CD4-positive, CD25-positive, alpha-beta regulatory T cell (primary cell): ENCODE measurements at regions not wholly inside any gene's neighbourhood (a gene's known extent, or its start where the extent isn't known, plus 50 kb on each side); places are given as distances from the start of the nearest gene placed in this dataset.

ENCODE experiments used
- ATAC-seq, 2 donors: fragments of 150-1000 bp; cut with Tn5 transposase; one replicate each; pipeline ENCODE4 v1.10.0; 2021; ENCODE audit warnings: low read depth in 2 of 2, moderate number of reproducible peaks in 2 of 2, moderate library complexity in 1 of 2
- DNase-seq, 3 donors: peaks; one replicate each; pipeline versions ENCODE4 v3.0.0 to v3.0.0-alpha.2; 2012 to 2022; ENCODE audit warnings: mixed read lengths in 1 of 3
- H3K27ac ChIP-seq: one replicate; pipeline ENCODE4 v1.7.0; 2013; ENCODE audit warnings: mild to moderate bottlenecking, low read length; ENCODE audit not compliant: insufficient read depth, poor library complexity, severe bottlenecking
- H3K27me3 ChIP-seq: one replicate; pipeline ENCODE4 v1.7.0; 2013; ENCODE audit warnings: low read length; ENCODE audit not compliant: control insufficient read depth, insufficient read depth
- H3K36me3 ChIP-seq: one replicate; pipeline ENCODE4 v1.7.0; 2013; ENCODE audit warnings: mild to moderate bottlenecking, low read length, moderate library complexity; ENCODE audit not compliant: control insufficient read depth, insufficient read depth
- H3K4me1 ChIP-seq: 2 replicates; pipeline ENCODE4 v1.7.0; 2013; ENCODE audit warnings: mild to moderate bottlenecking, low read length; ENCODE audit not compliant: insufficient read depth, control insufficient read depth, poor library complexity, severe bottlenecking
- H3K4me3 ChIP-seq: one replicate; pipeline ENCODE4 v1.7.0; 2013; ENCODE audit warnings: low read depth, mild to moderate bottlenecking, low read length, moderate library complexity
- H3K9me3 ChIP-seq, 2 experiments: 1 replicate in 1 of 2; 2 replicates in 1 of 2; pipeline ENCODE4 v1.7.0; 2013; ENCODE audit warnings: low read length in 2 of 2, mild to moderate bottlenecking in 1 of 2, moderate library complexity in 1 of 2; ENCODE audit not compliant: control insufficient read depth in 2 of 2
- H3K27ac Mint-ChIP-seq, 3 donors: one replicate each; pipeline ENCODE4 v1.8.0; 2020 to 2022; ENCODE audit warnings: mild to moderate bottlenecking in 3 of 3, mixed read lengths in 3 of 3, moderate library complexity in 2 of 3
- H3K27me3 Mint-ChIP-seq: one replicate; pipeline ENCODE4 v1.8.0; 2022; ENCODE audit warnings: mild to moderate bottlenecking, mixed read lengths
- H3K36me3 Mint-ChIP-seq: one replicate; pipeline ENCODE4 v1.8.0; 2020; ENCODE audit warnings: mixed read lengths
- H3K4me1 Mint-ChIP-seq, 4 donors: one replicate each; pipeline ENCODE4 v1.8.0; 2020 to 2022; ENCODE audit warnings: mixed read lengths in 4 of 4, mild to moderate bottlenecking in 1 of 4
- H3K4me3 Mint-ChIP-seq, 4 donors: one replicate each; pipeline ENCODE4 v1.8.0; 2020 to 2022; ENCODE audit warnings: mild to moderate bottlenecking in 4 of 4, mixed read lengths in 4 of 4, moderate library complexity in 3 of 4
- H3K9me3 Mint-ChIP-seq, 7 donors: one replicate each; pipeline ENCODE4 v1.8.0; 2020 to 2022; ENCODE audit warnings: mixed read lengths in 7 of 7, mild to moderate bottlenecking in 3 of 7, moderate library complexity in 2 of 7

GRCh38 chr7:41817386-41817785, 114.5 kb upstream of the INHBA start:
- H3K4me3 ChIP-seq, result no peak overlapping the region
- H3K4me3 Mint-ChIP-seq, result no peak overlapping the region
- no peaks in the 10 kb centered on the region for H3K36me3 Mint-ChIP-seq
- no peaks in the 10 kb centered on the region for H3K4me1 ChIP-seq
- DNase-seq (no peak), ATAC-seq (peak in 1 of 2 donors; percentile 33)
- H3K9me3 Mint-ChIP-seq, result peaks cover 0 to 4% (median 1%) of the 10 kb centered on the region in 7 donors
- no peaks in the 10 kb centered on the region for H3K27me3 Mint-ChIP-seq
- no peaks in the 10 kb centered on the region for H3K27me3 ChIP-seq
- H3K4me1 Mint-ChIP-seq, result peaks cover 0 to 3% (median 0%) of the 10 kb centered on the region in 4 donors
- H3K27ac ChIP-seq, result no peak overlapping the region
- H3K9me3 ChIP-seq, result no peaks in the 10 kb centered on the region
- H3K27ac Mint-ChIP-seq, result no peak overlapping the region
- no peaks in the 10 kb centered on the region for H3K36me3 ChIP-seq

GRCh38 chr7:41816111-41816510, 113.2 kb upstream of the INHBA start:
- no peaks in the 10 kb centered on the region for H3K27me3 ChIP-seq
- no peaks in the 10 kb centered on the region for H3K36me3 ChIP-seq
- H3K27ac ChIP-seq, result no peak overlapping the region
- no peaks in the 10 kb centered on the region for H3K27me3 Mint-ChIP-seq
- no peak overlapping the region for H3K4me3 ChIP-seq
- H3K9me3 Mint-ChIP-seq, result peaks cover 0 to 2% (median 0%) of the 10 kb centered on the region in 7 donors
- H3K36me3 Mint-ChIP-seq, result no peaks in the 10 kb centered on the region
- peaks cover 0 to 3% (median 0%) of the 10 kb centered on the region in 4 donors for H3K4me1 Mint-ChIP-seq
- H3K4me3 Mint-ChIP-seq, result no peak overlapping the region
- no peaks in the 10 kb centered on the region for H3K4me1 ChIP-seq
- no peak for ATAC-seq
- DNase-seq, result no peak
- H3K27ac Mint-ChIP-seq, result no peak overlapping the region
- H3K9me3 ChIP-seq, result no peaks in the 10 kb centered on the region

- Histone ChIP-seq H3K27me3 (no peaks in the 10 kb centered on the region), H3K36me3 (no peaks in the 10 kb centered on the region), H3K9me3 (no peaks in the 10 kb centered on the region), H3K4me1 (no peaks in the 10 kb centered on the region), H3K27ac (no peak overlapping the region), H3K4me3 (no peak overlapping the region)
- H3K4me3 Mint-ChIP-seq, result no peak overlapping the region
- H3K4me1 Mint-ChIP-seq, result peaks cover 0 to 3% (median 0%) of the 10 kb centered on the region in 4 donors
- H3K27me3 Mint-ChIP-seq, result no peaks in the 10 kb centered on the region
- DNase-seq (no peak), ATAC-seq (no peak)
- no peak overlapping the region for H3K27ac Mint-ChIP-seq
- H3K9me3 Mint-ChIP-seq, result peaks cover 0 to 2% (median 0%) of the 10 kb centered on the region in 7 donors
- H3K36me3 Mint-ChIP-seq, result no peaks in the 10 kb centered on the region
Observed at GRCh38 chr7:41814888-41815287, 112.0 kb upstream of the INHBA start.

- Mint-ChIP-seq H3K27me3 (no peaks in the 10 kb centered on the region), H3K9me3 (peaks cover 0 to 5% (median 0%) of the 10 kb centered on the region in 7 donors), H3K4me1 (peaks cover 0 to 3% (median 0%) of the 10 kb centered on the region in 4 donors), H3K36me3 (no peaks in the 10 kb centered on the region), H3K4me3 (no peak overlapping the region), H3K27ac (peak overlapping the region in 1 of 3 donors; percentile 61)
- ATAC-seq, result no peak
- no peaks in the 10 kb centered on the region for H3K9me3 ChIP-seq
- H3K27ac ChIP-seq, result no peak overlapping the region
- no peaks in the 10 kb centered on the region for H3K27me3 ChIP-seq
- H3K36me3 ChIP-seq, result no peaks in the 10 kb centered on the region
- H3K4me1 ChIP-seq, result no peaks in the 10 kb centered on the region
- no peak for DNase-seq
- no peak overlapping the region for H3K4me3 ChIP-seq
Observed at GRCh38 chr7:41813286-41813685, 110.4 kb upstream of the INHBA start.

- Histone ChIP-seq H3K27me3 (no peaks in the 10 kb centered on the region), H3K4me1 (no peaks in the 10 kb centered on the region), H3K27ac (no peak overlapping the region), H3K36me3 (no peaks in the 10 kb centered on the region), H3K9me3 (no peaks in the 10 kb centered on the region), H3K4me3 (no peak overlapping the region)
- no peak overlapping the region for H3K27ac Mint-ChIP-seq
- H3K27me3 Mint-ChIP-seq, result no peaks in the 10 kb centered on the region
- no peak overlapping the region for H3K4me3 Mint-ChIP-seq
- ATAC-seq, result no peak
- no peaks in the 10 kb centered on the region for H3K36me3 Mint-ChIP-seq
- peaks cover 0 to 5% (median 0%) of the 10 kb centered on the region in 7 donors for H3K9me3 Mint-ChIP-seq
- H3K4me1 Mint-ChIP-seq, result peaks cover 0 to 3% (median 0%) of the 10 kb centered on the region in 4 donors
- no peak for DNase-seq
Observed at GRCh38 chr7:41811941-41812340, 109.1 kb upstream of the INHBA start.

GRCh38 chr7:41809940-41810576, 107.2 kb upstream of the INHBA start:
- H3K27ac Mint-ChIP-seq, result no peak overlapping the region
- H3K9me3 Mint-ChIP-seq, result peaks cover 0 to 5% (median 0%) of the 10 kb centered on the region in 7 donors
- Histone ChIP-seq H3K4me1 (no peaks in the 10 kb centered on the region), H3K9me3 (no peaks in the 10 kb centered on the region), H3K27ac (no peak overlapping the region), H3K4me3 (no peak overlapping the region), H3K36me3 (no peaks in the 10 kb centered on the region), H3K27me3 (no peaks in the 10 kb centered on the region)
- ATAC-seq (no peak), DNase-seq (no peak)
- H3K27me3 Mint-ChIP-seq, result no peaks in the 10 kb centered on the region
- H3K36me3 Mint-ChIP-seq, result no peaks in the 10 kb centered on the region
- H3K4me1 Mint-ChIP-seq, result no peaks in the 10 kb centered on the region
- H3K4me3 Mint-ChIP-seq, result no peak overlapping the region

GRCh38 chr7:41809529-41809939, 106.6 kb upstream of the INHBA start:
- no peak overlapping the region for H3K27ac ChIP-seq

GRCh38 chr7:41809116-41809515, 106.2 kb upstream of the INHBA start:
- DNase-seq, result no peak
- H3K27me3 Mint-ChIP-seq, result no peaks in the 10 kb centered on the region
- no peak overlapping the region for H3K4me3 Mint-ChIP-seq
- Histone ChIP-seq H3K9me3 (no peaks in the 10 kb centered on the region), H3K4me1 (no peaks in the 10 kb centered on the region), H3K27me3 (no peaks in the 10 kb centered on the region), H3K4me3 (no peak overlapping the region), H3K27ac (no peak overlapping the region), H3K36me3 (no peaks in the 10 kb centered on the region)
- peaks cover 0 to 4% (median 0%) of the 10 kb centered on the region in 7 donors for H3K9me3 Mint-ChIP-seq
- no peaks in the 10 kb centered on the region for H3K36me3 Mint-ChIP-seq
- no peak for ATAC-seq
- no peaks in the 10 kb centered on the region for H3K4me1 Mint-ChIP-seq
- H3K27ac Mint-ChIP-seq, result no peak overlapping the region

More at GRCh38 chr7:41809529-41809939, 106.6 kb upstream of the INHBA start:
- Mint-ChIP-seq H3K27me3 (no peaks in the 10 kb centered on the region), H3K9me3 (peaks cover 0 to 4% (median 0%) of the 10 kb centered on the region in 7 donors), H3K36me3 (no peaks in the 10 kb centered on the region), H3K4me3 (no peak overlapping the region), H3K27ac (no peak overlapping the region), H3K4me1 (no peaks in the 10 kb centered on the region)
- no peaks in the 10 kb centered on the region for H3K36me3 ChIP-seq
- ATAC-seq (no peak), DNase-seq (no peak)
- no peak overlapping the region for H3K4me3 ChIP-seq
- H3K4me1 ChIP-seq, result no peaks in the 10 kb centered on the region
- H3K27me3 ChIP-seq, result no peaks in the 10 kb centered on the region
- no peaks in the 10 kb centered on the region for H3K9me3 ChIP-seq
